ENCODE measurements at regions not wholly inside any gene's neighbourhood (a gene's known extent, or its start where the extent isn't known, plus 50 kb on each side); places are given as distances from the start of the nearest gene placed in this dataset.

GRCh38 chr2:62287899-62288880, 92.3 kb downstream of the B3GNT2 start:
- peak overlapping the region in 1 of 9 donors; percentile 83 for H3K27ac Mint-ChIP-seq
- H3K4me3 Mint-ChIP-seq = no peak overlapping the region
- no peak overlapping the region for H3K4me3 ChIP-seq (ENCODE audit: low read length)
- peaks cover 3 to 9% (median 5%) of the 10 kb centered on the region in 7 donors for H3K4me1 Mint-ChIP-seq
- POLR2A ChIA-PET = no interaction called here
- CTCF ChIA-PET = no interaction called here
- DNase-seq (no peak), ATAC-seq (peak; percentile 71)
- H3K27ac ChIP-seq (ENCODE audit: low read depth, low read length) = no peak overlapping the region
- no peaks in the 10 kb centered on the region for H3K27me3 Mint-ChIP-seq
- H3K9me3 Mint-ChIP-seq = peaks cover 0 to 18% (median 8%) of the 10 kb centered on the region in 11 donors
- no peaks in the 10 kb centered on the region for H3K27me3 ChIP-seq (ENCODE audit: control insufficient read depth in 2 of 2, insufficient read depth in 2 of 2, low read length in 2 of 2)
- peaks cover 0 to 10% (median 0%) of the 10 kb centered on the region in 3 experiments for H3K9me3 ChIP-seq (ENCODE audit: control insufficient read depth in 2 of 3, low read length in 3 of 3)
- peaks cover 0 to 7% of the 10 kb centered on the region in 2 donors for H3K4me1 ChIP-seq (ENCODE audit: control insufficient read depth in 2 of 2, insufficient read depth in 2 of 2, low read length in 2 of 2)
- intact Hi-C loops (cut with micrococcal nuclease) = no loop called here
- no peaks in the 10 kb centered on the region for H3K36me3 ChIP-seq (ENCODE audit: control insufficient read depth in 2 of 3, insufficient read depth in 3 of 3, low read length in 3 of 3)
- peaks cover 0 to 7% (median 3%) of the 10 kb centered on the region in 5 donors for H3K36me3 Mint-ChIP-seq

- ChIA-PET CTCF (no interaction called here), POLR2A (no interaction called here)
- Histone ChIP-seq H3K36me3 (ENCODE audit: control insufficient read depth in 2 of 3, insufficient read depth in 3 of 3, low read length in 3 of 3) (no peaks in the 10 kb centered on the region), H3K4me1 (ENCODE audit: control insufficient read depth in 2 of 2, insufficient read depth in 2 of 2, low read length in 2 of 2) (peaks cover 0 to 7% of the 10 kb centered on the region in 2 donors), H3K27ac (ENCODE audit: low read depth, low read length) (no peak overlapping the region), H3K4me3 (ENCODE audit: low read length) (no peak overlapping the region), H3K27me3 (ENCODE audit: control insufficient read depth in 2 of 2, insufficient read depth in 2 of 2, low read length in 2 of 2) (no peaks in the 10 kb centered on the region), H3K9me3 (ENCODE audit: control insufficient read depth in 2 of 3, low read length in 3 of 3) (peaks cover 0 to 10% (median 0%) of the 10 kb centered on the region in 3 experiments)
- DNase-seq (no peak), ATAC-seq (peak; percentile 38)
- Mint-ChIP-seq H3K9me3 (peaks cover 0 to 18% (median 8%) of the 10 kb centered on the region in 11 donors), H3K4me1 (peaks cover 3 to 9% (median 5%) of the 10 kb centered on the region in 7 donors), H3K4me3 (no peak overlapping the region), H3K27ac (no peak overlapping the region), H3K36me3 (peaks cover 0 to 7% (median 3%) of the 10 kb centered on the region in 5 donors), H3K27me3 (peaks cover 0 to 5% (median 0%) of the 10 kb centered on the region in 5 donors)
- intact Hi-C loops (cut with micrococcal nuclease) = no loop called here
Measured at GRCh38 chr2:62287282-62287681, 91.4 kb downstream of the B3GNT2 start.

DNA sequence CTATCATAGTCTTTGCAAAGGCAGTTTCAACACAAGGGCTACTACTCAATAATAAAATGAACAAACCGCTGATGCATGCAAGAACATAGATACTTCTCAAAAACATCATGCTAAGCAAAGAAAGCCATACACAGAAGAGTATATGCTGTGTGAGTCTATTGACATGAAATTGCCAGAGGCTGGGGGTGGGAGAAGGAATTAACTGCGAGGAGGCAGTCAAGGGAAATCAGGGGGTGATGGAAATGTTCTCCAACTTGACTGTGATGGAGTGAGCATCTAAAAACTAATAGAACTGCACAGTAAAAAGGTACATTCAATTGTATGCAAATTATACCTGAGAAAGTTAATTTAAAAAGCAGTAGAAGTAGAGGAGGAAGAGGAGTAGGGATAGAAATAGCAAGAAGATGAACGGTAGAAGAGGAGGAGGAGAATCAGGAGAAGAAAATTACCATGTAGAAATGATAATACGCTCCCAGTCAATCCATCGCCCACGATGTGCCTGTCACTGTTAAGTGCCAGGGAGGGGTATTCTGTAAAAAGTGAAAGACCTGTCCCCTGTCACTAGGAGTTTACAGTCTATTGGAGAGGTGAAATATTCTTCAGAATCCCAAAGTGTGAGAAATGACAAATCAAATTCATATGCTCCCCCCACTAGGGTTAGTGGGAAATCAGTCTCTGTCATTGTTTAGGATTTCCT, 90.3 kb downstream of the B3GNT2 start:
- DNase-seq (no peak), ATAC-seq (no peak)
- Mint-ChIP-seq H3K27me3 (peaks cover 0 to 6% (median 0%) of the 10 kb centered on the region in 5 donors), H3K36me3 (peaks cover 0 to 7% (median 3%) of the 10 kb centered on the region in 5 donors), H3K27ac (no peak overlapping the region), H3K4me1 (peaks cover 3 to 9% (median 5%) of the 10 kb centered on the region in 7 donors), H3K9me3 (peaks cover 0 to 18% (median 8%) of the 10 kb centered on the region in 11 donors), H3K4me3 (no peak overlapping the region)
- ChIA-PET CTCF (no interaction called here), POLR2A (no interaction called here)
- intact Hi-C loops (cut with micrococcal nuclease) = no loop called here
- Histone ChIP-seq H3K36me3 (ENCODE audit: control insufficient read depth in 2 of 3, insufficient read depth in 3 of 3, low read length in 3 of 3) (no peaks in the 10 kb centered on the region), H3K27ac (ENCODE audit: low read depth, low read length) (no peak overlapping the region), H3K9me3 (ENCODE audit: control insufficient read depth in 2 of 3, low read length in 3 of 3) (peaks cover 0 to 10% (median 0%) of the 10 kb centered on the region in 3 experiments), H3K4me3 (ENCODE audit: low read length) (no peak overlapping the region), H3K4me1 (ENCODE audit: control insufficient read depth in 2 of 2, insufficient read depth in 2 of 2, low read length in 2 of 2) (peaks cover 0 to 7% of the 10 kb centered on the region in 2 donors), H3K27me3 (ENCODE audit: control insufficient read depth in 2 of 2, insufficient read depth in 2 of 2, low read length in 2 of 2) (no peaks in the 10 kb centered on the region)

DNA sequence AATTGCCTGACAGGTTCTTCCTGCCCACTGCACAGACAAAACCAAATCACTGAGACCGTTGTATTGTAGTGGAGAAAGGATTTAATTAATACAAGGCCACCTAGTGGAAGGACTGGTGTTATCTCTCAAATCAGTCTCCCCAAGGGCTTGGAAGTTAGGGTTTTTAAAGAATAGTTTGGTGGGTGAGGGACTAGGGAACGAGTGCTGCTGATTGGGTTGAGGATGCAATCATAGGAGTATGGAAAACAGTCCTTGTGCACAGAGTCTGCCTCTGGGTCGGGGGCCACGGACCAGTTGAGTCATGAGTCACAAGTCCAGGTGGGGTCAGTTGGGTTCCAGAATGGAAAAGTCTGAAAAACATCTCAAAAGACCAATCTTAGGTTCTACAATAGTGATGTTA, 89.1 kb downstream of the B3GNT2 start:
- H3K27ac ChIP-seq (ENCODE audit: low read depth, low read length) = no peak overlapping the region
- H3K27me3 ChIP-seq (ENCODE audit: control insufficient read depth in 2 of 2, insufficient read depth in 2 of 2, low read length in 2 of 2) = no peaks in the 10 kb centered on the region
- peaks cover 0 to 10% (median 0%) of the 10 kb centered on the region in 3 experiments for H3K9me3 ChIP-seq (ENCODE audit: control insufficient read depth in 2 of 3, low read length in 3 of 3)
- Mint-ChIP-seq H3K27ac (no peak overlapping the region), H3K9me3 (peaks cover 0 to 23% (median 8%) of the 10 kb centered on the region in 11 donors), H3K4me1 (peaks cover 3 to 9% (median 5%) of the 10 kb centered on the region in 7 donors), H3K27me3 (peaks cover 0 to 7% (median 0%) of the 10 kb centered on the region in 5 donors), H3K36me3 (peaks cover 0 to 7% (median 3%) of the 10 kb centered on the region in 5 donors), H3K4me3 (no peak overlapping the region)
- no peak overlapping the region for H3K4me3 ChIP-seq (ENCODE audit: low read length)
- DNase-seq = no peak
- ATAC-seq = no peak
- no peaks in the 10 kb centered on the region for H3K36me3 ChIP-seq (ENCODE audit: control insufficient read depth in 2 of 3, insufficient read depth in 3 of 3, low read length in 3 of 3)
- POLR2A ChIA-PET = no interaction called here
- intact Hi-C loops (cut with micrococcal nuclease) = no loop called here
- CTCF ChIA-PET = no interaction called here
- H3K4me1 ChIP-seq (ENCODE audit: control insufficient read depth in 2 of 2, insufficient read depth in 2 of 2, low read length in 2 of 2) = peaks cover 0 to 7% of the 10 kb centered on the region in 2 donors

DNA sequence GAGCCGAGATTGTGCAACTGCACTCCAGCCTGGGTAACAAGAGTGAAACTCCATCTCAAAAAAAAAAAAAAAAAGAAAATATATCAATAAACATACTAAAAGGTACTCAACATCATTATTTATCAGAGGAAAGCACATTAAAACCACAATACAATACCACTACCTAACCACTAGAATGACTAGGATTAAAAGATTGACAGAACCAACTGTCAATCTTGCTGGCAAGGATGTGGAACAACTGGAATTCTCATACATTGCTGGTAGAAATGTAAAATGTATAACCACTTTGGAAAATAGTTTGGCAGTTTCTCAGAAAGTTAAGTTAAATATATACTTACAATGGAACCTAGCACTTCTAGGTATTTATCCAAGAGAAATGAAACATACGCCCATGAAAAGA, 88.6 kb downstream of the B3GNT2 start:
- POLR2A ChIA-PET = no interaction called here
- Mint-ChIP-seq H3K4me3 (no peak overlapping the region), H3K27me3 (peaks cover 0 to 7% (median 0%) of the 10 kb centered on the region in 5 donors), H3K4me1 (peaks cover 3 to 9% (median 5%) of the 10 kb centered on the region in 7 donors), H3K9me3 (peaks cover 0 to 24% (median 8%) of the 10 kb centered on the region in 11 donors), H3K27ac (no peak overlapping the region), H3K36me3 (peaks cover 0 to 10% (median 3%) of the 10 kb centered on the region in 5 donors)
- no peak overlapping the region for H3K27ac ChIP-seq (ENCODE audit: low read depth, low read length)
- H3K9me3 ChIP-seq (ENCODE audit: control insufficient read depth in 2 of 3, low read length in 3 of 3) = peaks cover 0 to 10% (median 0%) of the 10 kb centered on the region in 3 experiments
- H3K4me1 ChIP-seq (ENCODE audit: control insufficient read depth in 2 of 2, insufficient read depth in 2 of 2, low read length in 2 of 2) = peaks cover 0 to 7% of the 10 kb centered on the region in 2 donors
- CTCF ChIA-PET = no interaction called here
- H3K4me3 ChIP-seq (ENCODE audit: low read length) = no peak overlapping the region
- ATAC-seq (no peak), DNase-seq (no peak)
- intact Hi-C loops (cut with micrococcal nuclease) = no loop called here
- H3K36me3 ChIP-seq (ENCODE audit: control insufficient read depth in 2 of 3, insufficient read depth in 3 of 3, low read length in 3 of 3) = no peaks in the 10 kb centered on the region
- H3K27me3 ChIP-seq (ENCODE audit: control insufficient read depth in 2 of 2, insufficient read depth in 2 of 2, low read length in 2 of 2) = no peaks in the 10 kb centered on the region

GRCh38 chr2:62283147-62283546, 87.2 kb downstream of the B3GNT2 start:
- Mint-ChIP-seq H3K4me1 (peaks cover 3 to 9% (median 5%) of the 10 kb centered on the region in 7 donors), H3K27ac (no peak overlapping the region), H3K36me3 (peaks cover 0 to 10% (median 7%) of the 10 kb centered on the region in 5 donors), H3K27me3 (peaks cover 0 to 7% (median 0%) of the 10 kb centered on the region in 5 donors), H3K9me3 (peaks cover 0 to 34% (median 17%) of the 10 kb centered on the region in 11 donors), H3K4me3 (no peak overlapping the region)
- Histone ChIP-seq H3K4me3 (ENCODE audit: low read length) (no peak overlapping the region), H3K36me3 (ENCODE audit: control insufficient read depth in 2 of 3, insufficient read depth in 3 of 3, low read length in 3 of 3) (no peaks in the 10 kb centered on the region), H3K4me1 (ENCODE audit: control insufficient read depth in 2 of 2, insufficient read depth in 2 of 2, low read length in 2 of 2) (peaks cover 0 to 7% of the 10 kb centered on the region in 2 donors), H3K9me3 (ENCODE audit: control insufficient read depth in 2 of 3, low read length in 3 of 3) (peaks cover 0 to 13% (median 0%) of the 10 kb centered on the region in 3 experiments), H3K27me3 (ENCODE audit: control insufficient read depth in 2 of 2, insufficient read depth in 2 of 2, low read length in 2 of 2) (no peaks in the 10 kb centered on the region), H3K27ac (ENCODE audit: low read depth, low read length) (no peak overlapping the region)
- intact Hi-C loops (cut with micrococcal nuclease) = no loop called here
- ChIA-PET POLR2A (no interaction called here), CTCF (no interaction called here)
- DNase-seq (no peak), ATAC-seq (no peak)
